Activated T-helper 2 cell treated with anti-CD3 and anti-CD28 coated beads, Interferon-gamma antibody, Interleukin-2, Interleukin-4, amounts not matched to agents 10 μg/mL and 5 μg/mL and 100 μg/mL, durations not matched to agents 14 hours and 24 hours and 36 hours (primary cell): ENCODE measurements at regions not wholly inside any gene's neighbourhood (a gene's known extent, or its start where the extent isn't known, plus 50 kb on each side); places are given as distances from the start of the nearest gene placed in this dataset.
"Not testable (repeated sequence)": the region's sequence is repeated elsewhere in the genome, so short reads cannot be mapped to it uniquely, and the experiment has no call there.

Source experiments
- DNase-seq: peaks from one replicate; pipeline ENCODE4 v3.0.0; 2021; ENCODE audit warnings: low spot score
- H3K27ac Mint-ChIP-seq: one replicate; pipeline ENCODE4 v1.8.0; 2021; ENCODE audit warnings: mixed read lengths
- H3K27me3 Mint-ChIP-seq: one replicate; pipeline ENCODE4 v1.8.0; 2021; ENCODE audit warnings: low read depth, mixed read lengths
- H3K36me3 Mint-ChIP-seq: one replicate; pipeline ENCODE4 v1.8.0; 2021; ENCODE audit warnings: low read depth, mixed read lengths
- H3K4me1 Mint-ChIP-seq: one replicate; pipeline ENCODE4 v1.8.0; 2021; ENCODE audit warnings: low read depth, mixed read lengths
- H3K4me3 Mint-ChIP-seq: one replicate; pipeline ENCODE4 v1.8.0; 2021; ENCODE audit warnings: low read depth, mild to moderate bottlenecking, moderate library complexity, mixed read lengths
- H3K9me3 Mint-ChIP-seq: one replicate; pipeline ENCODE4 v1.8.0; 2021; ENCODE audit warnings: mixed read lengths
- intact Hi-C: fragments of 100-400 bp; cut with micrococcal nuclease; formaldehyde crosslinking; loops from one replicate; pipeline ENCODE4 v1.15.1; 2023

- H3K4me1 Mint-ChIP-seq, H3K27ac Mint-ChIP-seq, H3K4me3 Mint-ChIP-seq, DNase-seq, H3K9me3 Mint-ChIP-seq, H3K36me3 Mint-ChIP-seq, intact Hi-C loops, H3K27me3 Mint-ChIP-seq: not testable (repeated sequence)
These were observed 1211.8 kb downstream of the OTOL1 start for GRCh38 chr3:162708394-162708793.

GRCh38 chr3:162708942-162709706 is 1212.5 kb downstream of the OTOL1 start:
- intact Hi-C loops, DNase-seq, H3K27ac Mint-ChIP-seq, H3K36me3 Mint-ChIP-seq, H3K27me3 Mint-ChIP-seq, H3K4me1 Mint-ChIP-seq, H3K4me3 Mint-ChIP-seq, H3K9me3 Mint-ChIP-seq: not testable (repeated sequence)

DNA sequence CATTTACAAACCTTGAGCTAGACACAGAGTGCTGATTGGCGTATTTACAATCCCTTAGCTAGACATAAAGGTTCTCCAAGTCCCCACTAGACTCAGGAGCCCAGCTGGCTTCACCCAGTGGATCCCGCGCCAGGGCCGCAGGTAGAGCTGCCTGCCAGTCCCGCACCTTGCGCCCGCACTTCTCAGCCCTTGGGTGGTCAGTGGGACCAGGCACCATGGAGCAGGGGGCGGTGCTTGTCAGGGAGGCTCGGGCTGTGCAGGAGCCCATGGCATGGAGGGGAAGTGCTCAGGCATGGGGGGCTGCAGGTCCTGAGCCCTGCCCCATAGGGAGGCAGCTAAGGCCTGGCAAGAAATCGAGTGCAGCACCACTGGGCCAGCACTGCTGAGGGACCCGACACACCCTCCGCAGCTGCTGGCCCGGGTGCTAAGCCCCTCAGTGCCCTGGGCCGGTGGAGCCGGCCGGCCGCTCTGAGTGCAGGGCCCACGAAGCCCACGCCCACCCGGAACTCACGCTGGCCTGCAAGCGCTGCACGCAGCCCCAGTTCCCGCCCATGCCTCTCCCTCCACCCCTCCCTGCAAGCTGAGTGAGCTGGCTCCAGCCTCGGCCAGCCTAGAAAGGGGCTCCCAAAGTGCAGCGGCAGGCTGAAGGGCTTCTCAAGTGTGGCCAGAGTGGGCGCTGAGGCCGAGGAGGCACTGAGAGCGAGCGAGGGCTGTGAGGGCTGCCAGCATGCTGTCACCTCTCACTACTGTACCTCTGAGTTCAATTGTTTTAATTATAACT is 1213.9 kb downstream of the OTOL1 start:
- Mint-ChIP-seq H3K36me3 (no peaks in the 10 kb centered on the region), H3K4me1 (no peaks in the 10 kb centered on the region), H3K4me3 (no peak overlapping the region), H3K27me3 (no peaks in the 10 kb centered on the region), H3K27ac (no peak overlapping the region), H3K9me3 (peaks cover 7% of the 10 kb centered on the region)
- DNase-seq = no peak
- intact Hi-C loops = no loop called here

DNA sequence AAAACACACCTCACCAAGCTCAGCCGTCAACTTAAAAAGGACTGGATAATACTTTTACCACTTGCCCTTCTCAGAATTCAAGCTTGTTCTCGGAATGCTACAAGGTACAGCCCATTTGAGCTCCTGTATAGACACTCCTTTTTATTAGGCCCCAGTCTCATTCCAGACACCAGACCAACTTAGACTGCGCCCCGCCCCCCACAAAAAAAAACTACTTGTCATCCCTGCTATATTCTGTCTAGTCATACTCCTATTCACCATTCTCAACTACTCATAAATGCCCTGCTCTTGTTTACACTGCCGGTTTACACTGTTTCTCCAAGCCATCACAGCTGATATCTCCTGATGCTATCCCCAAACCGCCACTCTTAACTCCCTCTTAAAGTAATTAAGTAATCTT is 1220.5 kb downstream of the OTOL1 start:
- H3K27ac Mint-ChIP-seq, DNase-seq, H3K9me3 Mint-ChIP-seq, H3K4me1 Mint-ChIP-seq, H3K4me3 Mint-ChIP-seq, intact Hi-C loops, H3K36me3 Mint-ChIP-seq, H3K27me3 Mint-ChIP-seq: not testable (repeated sequence)

GRCh38 chr3:162718697-162719096 is 1222.1 kb downstream of the OTOL1 start:
- Mint-ChIP-seq H3K4me1 (no peaks in the 10 kb centered on the region), H3K4me3 (no peak overlapping the region), H3K9me3 (no peaks in the 10 kb centered on the region), H3K36me3 (no peaks in the 10 kb centered on the region), H3K27ac (no peak overlapping the region), H3K27me3 (no peaks in the 10 kb centered on the region)
- no peak for DNase-seq
- intact Hi-C loops = no loop called here

- no peak for DNase-seq
- Mint-ChIP-seq H3K4me3 (no peak overlapping the region), H3K36me3 (no peaks in the 10 kb centered on the region), H3K27ac (no peak overlapping the region), H3K4me1 (no peaks in the 10 kb centered on the region), H3K9me3 (no peaks in the 10 kb centered on the region), H3K27me3 (no peaks in the 10 kb centered on the region)
- intact Hi-C loops = no loop called here
These were observed 1223.2 kb downstream of the OTOL1 start for GRCh38 chr3:162719684-162720341.

GRCh38 chr3:162721736-162722135 is 1225.1 kb downstream of the OTOL1 start:
- H3K9me3 Mint-ChIP-seq = peaks cover 2% of the 10 kb centered on the region
- no peak for DNase-seq
- no peaks in the 10 kb centered on the region for H3K4me1 Mint-ChIP-seq
- H3K27ac Mint-ChIP-seq = no peak overlapping the region
- H3K4me3 Mint-ChIP-seq = no peak overlapping the region
- H3K36me3 Mint-ChIP-seq = no peaks in the 10 kb centered on the region
- no peaks in the 10 kb centered on the region for H3K27me3 Mint-ChIP-seq
- intact Hi-C loops = no loop called here

- H3K4me3 Mint-ChIP-seq = no peak overlapping the region
- H3K27me3 Mint-ChIP-seq = no peaks in the 10 kb centered on the region
- H3K4me1 Mint-ChIP-seq = no peaks in the 10 kb centered on the region
- intact Hi-C loops = no loop called here
- no peaks in the 10 kb centered on the region for H3K36me3 Mint-ChIP-seq
- H3K9me3 Mint-ChIP-seq = peaks cover 4% of the 10 kb centered on the region
- no peak overlapping the region for H3K27ac Mint-ChIP-seq
- no peak for DNase-seq
These were observed 1225.7 kb downstream of the OTOL1 start for GRCh38 chr3:162722337-162722736.

DNA sequence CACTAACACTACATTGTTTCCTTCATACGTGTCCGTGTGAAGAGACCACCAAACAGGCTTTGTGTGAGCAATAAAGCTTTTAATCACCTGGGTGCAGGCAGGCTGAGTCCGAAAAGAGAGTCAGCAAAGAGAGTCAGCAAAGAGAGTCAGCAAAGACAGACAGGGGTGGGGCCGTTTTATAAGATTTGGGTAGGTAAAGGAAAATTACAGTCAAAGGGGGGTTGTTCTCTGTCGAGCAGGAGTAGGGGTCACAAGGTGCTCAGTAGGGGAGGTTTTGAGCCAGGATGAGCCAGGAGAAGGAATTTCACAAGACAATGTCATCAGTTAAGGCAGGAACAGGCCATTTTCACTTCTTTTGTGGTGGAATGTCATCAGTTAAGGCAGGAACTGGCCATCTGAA is 1226.2 kb downstream of the OTOL1 start:
- H3K4me3 Mint-ChIP-seq, intact Hi-C loops, H3K9me3 Mint-ChIP-seq, H3K36me3 Mint-ChIP-seq, DNase-seq, H3K27ac Mint-ChIP-seq, H3K4me1 Mint-ChIP-seq, H3K27me3 Mint-ChIP-seq: not testable (repeated sequence)

DNA sequence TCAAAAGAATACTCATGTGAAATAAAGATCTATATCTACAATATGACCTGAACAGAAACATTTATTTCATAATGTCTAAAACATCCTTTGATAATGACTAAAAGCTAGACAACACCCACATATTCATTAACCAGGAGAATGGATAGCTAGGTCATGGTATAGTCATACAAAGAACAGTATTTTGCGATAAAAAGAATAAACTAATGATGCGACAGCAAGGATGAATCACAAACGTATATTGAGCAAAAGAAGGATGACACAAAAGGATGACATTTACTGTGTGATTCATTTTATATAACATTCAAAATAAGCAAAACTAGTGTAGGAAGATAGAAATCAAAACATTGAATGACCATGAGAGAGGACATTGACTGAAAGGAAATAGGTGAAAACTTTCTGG is 1233.1 kb downstream of the OTOL1 start:
- DNase-seq = no peak
- intact Hi-C loops = no loop called here
- no peaks in the 10 kb centered on the region for H3K4me1 Mint-ChIP-seq
- H3K9me3 Mint-ChIP-seq = peaks cover 9% of the 10 kb centered on the region
- H3K27me3 Mint-ChIP-seq = no peaks in the 10 kb centered on the region
- H3K4me3 Mint-ChIP-seq = no peak overlapping the region
- H3K36me3 Mint-ChIP-seq = no peaks in the 10 kb centered on the region
- no peak overlapping the region for H3K27ac Mint-ChIP-seq

- H3K27ac Mint-ChIP-seq, H3K4me1 Mint-ChIP-seq, DNase-seq, H3K9me3 Mint-ChIP-seq, H3K27me3 Mint-ChIP-seq, intact Hi-C loops, H3K36me3 Mint-ChIP-seq, H3K4me3 Mint-ChIP-seq: not testable (repeated sequence)
These were observed 1235.4 kb downstream of the OTOL1 start for GRCh38 chr3:162731961-162732360.

DNA sequence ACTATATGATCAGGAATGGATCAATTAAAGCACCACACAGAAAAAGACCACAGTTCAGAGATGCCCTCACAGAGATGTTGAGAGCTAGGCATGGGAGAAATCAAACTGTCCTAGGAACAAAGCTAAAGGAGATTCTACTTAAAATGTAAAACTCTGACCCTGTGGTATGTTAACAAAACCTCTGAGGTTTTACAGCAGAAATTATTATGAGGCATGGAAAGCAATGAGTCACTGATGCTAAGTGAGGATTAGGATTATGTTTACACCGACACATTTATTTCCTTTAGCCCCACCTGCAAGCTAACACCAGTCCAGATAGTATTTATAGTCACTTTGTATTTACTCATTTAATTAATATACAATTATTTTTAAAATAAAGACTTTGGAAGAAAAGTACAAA is 1242.2 kb downstream of the OTOL1 start:
- intact Hi-C loops = no loop called here
- H3K27ac Mint-ChIP-seq = no peak overlapping the region
- H3K36me3 Mint-ChIP-seq = no peaks in the 10 kb centered on the region
- no peak overlapping the region for H3K4me3 Mint-ChIP-seq
- DNase-seq = no peak
- no peaks in the 10 kb centered on the region for H3K4me1 Mint-ChIP-seq
- H3K9me3 Mint-ChIP-seq = peaks cover 3% of the 10 kb centered on the region
- H3K27me3 Mint-ChIP-seq = no peaks in the 10 kb centered on the region

GRCh38 chr3:162740941-162741596 is 1244.5 kb downstream of the OTOL1 start:
- H3K4me1 Mint-ChIP-seq = no peaks in the 10 kb centered on the region
- intact Hi-C loops = no loop called here
- no peaks in the 10 kb centered on the region for H3K36me3 Mint-ChIP-seq
- no peak overlapping the region for H3K27ac Mint-ChIP-seq
- no peaks in the 10 kb centered on the region for H3K27me3 Mint-ChIP-seq
- no peak for DNase-seq
- peaks cover 13% of the 10 kb centered on the region for H3K9me3 Mint-ChIP-seq
- H3K4me3 Mint-ChIP-seq = no peak overlapping the region
